ENCODE measurements at regions not wholly inside any gene's neighbourhood (a gene's known extent, or its start where the extent isn't known, plus 50 kb on each side); places are given as distances from the start of the nearest gene placed in this dataset.

GRCh38 chr1:191536791-191537429 is 621.4 kb upstream of the RGS18 start:
- no peak for DNase-seq (ENCODE audit: low read depth)
- H3K4me3 ChIP-seq (ENCODE audit: low read depth, low read length) = no peak overlapping the region
- TF ChIP-seq MYC (IDR thresholded peaks at IDR 0.05; ENCODE audit: low read depth, low read length) (no peak), MAX (IDR thresholded peaks at IDR 0.05; ENCODE audit: low read depth, low read length) (no peak), POLR2A (IDR thresholded peaks at IDR 0.05; ENCODE audit: extremely low read depth, insufficient read length) (no peak)
- TF ChIP-seq, protein P1, sequence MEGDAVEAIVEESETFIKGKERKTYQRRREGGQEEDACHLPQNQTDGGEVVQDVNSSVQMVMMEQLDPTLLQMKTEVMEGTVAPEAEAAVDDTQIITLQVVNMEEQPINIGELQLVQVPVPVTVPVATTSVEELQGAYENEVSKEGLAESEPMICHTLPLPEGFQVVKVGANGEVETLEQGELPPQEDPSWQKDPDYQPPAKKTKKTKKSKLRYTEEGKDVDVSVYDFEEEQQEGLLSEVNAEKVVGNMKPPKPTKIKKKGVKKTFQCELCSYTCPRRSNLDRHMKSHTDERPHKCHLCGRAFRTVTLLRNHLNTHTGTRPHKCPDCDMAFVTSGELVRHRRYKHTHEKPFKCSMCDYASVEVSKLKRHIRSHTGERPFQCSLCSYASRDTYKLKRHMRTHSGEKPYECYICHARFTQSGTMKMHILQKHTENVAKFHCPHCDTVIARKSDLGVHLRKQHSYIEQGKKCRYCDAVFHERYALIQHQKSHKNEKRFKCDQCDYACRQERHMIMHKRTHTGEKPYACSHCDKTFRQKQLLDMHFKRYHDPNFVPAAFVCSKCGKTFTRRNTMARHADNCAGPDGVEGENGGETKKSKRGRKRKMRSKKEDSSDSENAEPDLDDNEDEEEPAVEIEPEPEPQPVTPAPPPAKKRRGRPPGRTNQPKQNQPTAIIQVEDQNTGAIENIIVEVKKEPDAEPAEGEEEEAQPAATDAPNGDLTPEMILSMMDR (IDR thresholded peaks at IDR 0.05; ENCODE audit: low read depth, low read length) = no peak

GRCh38 chr1:191541758-191542157 is 616.5 kb upstream of the RGS18 start:
- no peak for DNase-seq (ENCODE audit: low read depth)
- H3K4me3 ChIP-seq (ENCODE audit: low read depth, low read length) = no peak overlapping the region
- TF ChIP-seq, protein P1 (IDR thresholded peaks at IDR 0.05; ENCODE audit: low read depth, low read length) = no peak
- no peak for TF ChIP-seq POLR2A (IDR thresholded peaks at IDR 0.05; ENCODE audit: extremely low read depth, insufficient read length)
- TF ChIP-seq MYC (IDR thresholded peaks at IDR 0.05; ENCODE audit: low read depth, low read length) = no peak
- TF ChIP-seq MAX (IDR thresholded peaks at IDR 0.05; ENCODE audit: low read depth, low read length) = no peak

DNA sequence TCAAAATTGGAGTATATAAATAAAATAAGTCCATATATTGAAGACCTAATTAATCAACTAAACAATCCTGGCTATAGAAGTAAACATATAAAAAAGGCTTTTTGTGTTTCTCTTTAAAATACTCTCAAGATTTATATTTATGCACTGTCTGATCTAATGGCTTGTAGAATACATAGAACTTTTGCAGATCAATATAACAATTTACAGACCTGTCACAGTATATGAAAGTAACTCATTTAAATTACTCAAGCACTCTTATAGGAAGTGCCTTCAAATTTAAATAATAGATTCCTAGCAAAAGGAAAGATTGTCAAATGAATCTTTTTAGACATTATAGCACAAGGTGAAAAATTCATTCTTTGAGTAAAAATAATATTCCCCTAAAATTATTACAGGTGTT is 615.8 kb upstream of the RGS18 start:
- TF ChIP-seq POLR2A (IDR thresholded peaks at IDR 0.05; ENCODE audit: extremely low read depth, insufficient read length) = no peak
- TF ChIP-seq, protein P1 (IDR thresholded peaks at IDR 0.05; ENCODE audit: low read depth, low read length) = no peak
- no peak for TF ChIP-seq MYC (IDR thresholded peaks at IDR 0.05; ENCODE audit: low read depth, low read length)
- TF ChIP-seq MAX (IDR thresholded peaks at IDR 0.05; ENCODE audit: low read depth, low read length) = no peak
- no peak for DNase-seq (ENCODE audit: low read depth)
- H3K4me3 ChIP-seq (ENCODE audit: low read depth, low read length) = no peak overlapping the region

GRCh38 chr1:191546803-191547202 is 611.5 kb upstream of the RGS18 start:
- no peak overlapping the region for H3K4me3 ChIP-seq (ENCODE audit: low read depth, low read length)
- TF ChIP-seq POLR2A (IDR thresholded peaks at IDR 0.05; ENCODE audit: extremely low read depth, insufficient read length) (no peak), MYC (IDR thresholded peaks at IDR 0.05; ENCODE audit: low read depth, low read length) (no peak), MAX (IDR thresholded peaks at IDR 0.05; ENCODE audit: low read depth, low read length) (no peak)
- TF ChIP-seq, protein P1 (IDR thresholded peaks at IDR 0.05; ENCODE audit: low read depth, low read length) = no peak
- DNase-seq (ENCODE audit: low read depth) = no peak

DNA sequence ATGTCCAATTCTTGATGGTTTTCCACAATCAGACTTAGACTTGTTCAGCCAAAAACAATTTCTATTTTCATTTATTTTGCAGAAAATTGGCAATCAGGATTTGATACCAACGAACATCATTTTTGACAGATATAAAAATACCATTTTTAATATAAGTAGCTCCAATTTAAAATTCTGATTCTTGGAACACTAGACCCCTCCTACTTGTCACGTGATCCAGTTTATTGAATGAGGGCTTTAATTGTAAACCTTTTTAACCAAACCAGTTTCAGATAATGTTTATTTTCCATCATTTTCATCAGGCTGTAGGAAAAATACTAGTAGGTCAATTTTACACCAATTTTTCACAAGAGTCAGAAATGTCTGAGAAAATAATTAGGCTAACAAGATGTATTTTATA is 607.2 kb upstream of the RGS18 start:
- DNase-seq (ENCODE audit: low read depth) = no peak
- H3K4me3 ChIP-seq (ENCODE audit: low read depth, low read length) = no peak overlapping the region
- TF ChIP-seq MYC (IDR thresholded peaks at IDR 0.05; ENCODE audit: low read depth, low read length) = no peak
- no peak for TF ChIP-seq MAX (IDR thresholded peaks at IDR 0.05; ENCODE audit: low read depth, low read length)
- no peak for TF ChIP-seq POLR2A (IDR thresholded peaks at IDR 0.05; ENCODE audit: extremely low read depth, insufficient read length)
- TF ChIP-seq, protein P1 (IDR thresholded peaks at IDR 0.05; ENCODE audit: low read depth, low read length) = no peak

Measured in NB4 (cell line).